Tongue (tissue), 1 donor: ENCODE measurements at regions not wholly inside any gene's neighbourhood (a gene's known extent, or its start where the extent isn't known, plus 50 kb on each side); places are given as distances from the start of the nearest gene placed in this dataset.
A peak's percentile ranks its signal among the peaks of the same experiment; 100 is the strongest.

Source experiments
- DNase-seq: peaks from one replicate; pipeline ENCODE4 v3.0.0-alpha.2; 2015

GRCh38 chr4:173835903-173836302 lies 305.9 kb upstream of the HAND2 start:
- DNase-seq: peak; percentile 14

GRCh38 chr4:173834151-173834550 lies 304.1 kb upstream of the HAND2 start:
- no peak for DNase-seq

DNA sequence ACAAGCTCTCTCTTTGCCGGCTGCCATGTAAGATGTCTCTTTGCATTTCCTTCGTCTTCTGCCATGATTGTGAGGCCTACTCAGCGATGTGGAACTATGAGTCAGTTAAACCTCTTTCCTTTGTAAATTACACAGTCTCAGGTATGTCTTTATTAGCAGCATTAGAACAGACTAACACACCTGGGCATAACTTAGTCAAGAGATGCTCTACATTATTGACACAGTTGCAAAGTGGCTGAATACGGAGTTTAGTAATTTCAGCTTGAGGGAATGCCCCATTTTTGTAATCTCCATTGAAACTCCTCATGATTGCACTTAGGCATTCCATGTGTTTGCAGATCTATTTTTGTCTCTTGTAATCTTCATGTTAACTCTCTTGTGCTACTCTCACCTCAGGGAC lies 299.5 kb upstream of the HAND2 start:
- DNase-seq: no peak

- DNase-seq: no peak
Measured at GRCh38 chr4:173827707-173828106, 297.7 kb upstream of the HAND2 start.

- DNase-seq: no peak
Measured at GRCh38 chr4:173821876-173822275, 291.8 kb upstream of the HAND2 start.

- DNase-seq: no peak
Measured at GRCh38 chr4:173821036-173821435, 291.0 kb upstream of the HAND2 start.

- DNase-seq: no peak
Measured at GRCh38 chr4:173807347-173807746, 277.3 kb upstream of the HAND2 start.

- no peak for DNase-seq
Measured at GRCh38 chr4:173805884-173806283, 275.9 kb upstream of the HAND2 start.

- DNase-seq: no peak
Measured at GRCh38 chr4:173802662-173803022, 272.6 kb upstream of the HAND2 start.

GRCh38 chr4:173801876-173802661 lies 272.0 kb upstream of the HAND2 start:
- no peak for DNase-seq

- no peak for DNase-seq
Measured at GRCh38 chr4:173801361-173801760, 271.3 kb upstream of the HAND2 start.

DNA sequence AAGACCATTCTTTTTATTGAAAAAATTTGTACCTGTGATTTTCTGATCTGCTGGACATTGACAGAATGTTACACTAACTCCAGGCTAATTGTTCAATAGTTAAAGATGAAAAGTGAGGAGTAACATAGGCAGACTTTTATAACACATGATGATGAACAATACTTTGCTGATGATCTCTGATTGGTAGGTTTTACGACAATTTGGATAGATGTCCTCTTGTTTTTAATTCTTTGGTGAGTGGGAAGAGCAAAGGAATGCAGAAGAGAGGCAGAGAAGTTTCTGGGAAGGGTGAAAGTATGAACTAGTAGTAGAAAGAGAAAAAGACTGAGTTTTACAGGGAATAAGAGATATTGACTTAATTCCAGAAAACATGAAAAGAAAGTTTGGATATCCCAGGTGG lies 267.3 kb upstream of the HAND2 start:
- no peak for DNase-seq

DNA sequence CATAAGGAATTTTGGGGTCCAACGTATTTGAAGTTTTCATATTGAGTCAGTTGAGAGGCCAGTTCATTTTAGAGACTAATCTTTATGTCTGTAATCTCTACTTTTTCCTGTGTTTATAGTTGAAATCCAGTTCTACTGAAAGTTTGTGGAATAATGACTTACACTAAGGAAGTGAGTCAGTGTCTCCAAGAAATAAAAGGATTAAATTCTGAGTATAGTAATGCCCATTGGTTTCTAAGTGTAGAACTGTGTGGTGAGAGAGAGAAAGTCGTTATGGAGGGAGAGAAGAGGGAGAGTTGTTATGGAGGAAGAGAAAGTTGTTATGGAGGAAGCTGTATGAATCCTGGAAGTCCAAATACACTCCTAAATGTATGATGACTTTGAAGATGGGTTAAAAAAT lies 264.6 kb upstream of the HAND2 start:
- DNase-seq: no peak

DNA sequence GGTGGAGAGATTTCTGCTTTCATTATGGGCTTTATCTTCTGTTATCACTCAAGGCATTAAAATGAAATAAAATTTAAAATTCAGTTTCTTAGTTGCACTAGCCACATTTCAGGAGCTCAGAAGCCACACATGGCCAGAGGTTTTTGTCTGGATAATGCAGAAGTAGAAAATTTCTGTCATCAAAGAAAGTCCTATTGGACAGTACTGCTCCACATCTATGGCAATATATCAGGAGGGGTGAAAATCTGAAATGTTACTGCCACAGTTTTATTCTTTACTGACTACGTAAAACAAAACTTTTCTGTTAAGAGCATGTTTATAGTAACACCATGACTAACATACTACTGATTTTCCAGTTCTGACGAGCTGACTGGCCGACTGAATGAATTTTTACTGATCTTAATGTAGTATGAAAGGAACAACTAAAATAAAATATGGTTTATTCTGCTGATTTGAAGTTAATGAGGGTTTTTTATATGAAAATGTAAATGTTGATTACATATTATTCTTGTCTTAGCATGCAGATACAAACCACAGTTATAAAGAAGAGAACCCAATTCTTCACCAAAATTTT lies 264.0 kb upstream of the HAND2 start:
- no peak for DNase-seq

GRCh38 chr4:173782660-173783059 lies 252.6 kb upstream of the HAND2 start:
- no peak for DNase-seq

DNA sequence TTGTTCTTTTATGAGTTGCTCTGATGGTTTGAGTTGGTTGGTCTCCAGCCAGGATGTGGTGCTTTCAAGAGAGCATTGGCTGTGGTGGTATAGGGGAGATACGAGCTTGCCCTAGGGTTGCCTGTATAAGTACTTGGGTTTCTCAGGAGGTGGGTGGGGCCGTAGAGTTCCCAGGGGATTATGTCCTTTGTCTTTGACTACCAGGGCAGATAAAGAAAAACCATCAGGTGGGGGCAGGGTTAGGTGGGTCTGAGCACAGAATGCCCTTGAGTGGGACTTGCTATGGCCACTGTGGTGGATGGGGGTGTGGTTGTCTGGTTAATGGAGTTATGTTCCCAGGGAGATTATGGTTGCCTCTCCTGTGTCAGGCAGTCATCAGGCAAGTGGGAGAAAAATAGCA lies 247.9 kb upstream of the HAND2 start:
- DNase-seq: no peak

GRCh38 chr4:173777421-173777820 lies 247.4 kb upstream of the HAND2 start:
- DNase-seq: no peak

DNA sequence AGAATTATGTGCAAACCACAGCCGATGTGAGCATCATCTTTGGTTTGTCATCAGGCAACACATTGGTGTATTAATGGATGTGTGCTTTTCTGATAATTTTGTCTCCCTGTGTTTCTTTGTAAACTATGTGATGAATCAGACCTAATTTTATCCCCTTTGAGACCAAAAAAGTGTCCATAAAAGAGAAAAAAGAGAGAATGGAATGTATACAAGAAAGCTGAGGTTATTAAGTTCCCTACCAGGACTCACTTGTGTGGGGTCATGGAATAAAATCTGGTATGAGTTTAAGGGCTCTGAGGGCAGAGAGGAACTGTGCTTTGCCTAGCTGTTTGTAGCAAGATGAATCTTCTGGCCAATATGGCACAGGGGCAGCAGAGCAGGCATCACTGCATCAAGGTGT lies 239.5 kb upstream of the HAND2 start:
- DNase-seq: no peak

GRCh38 chr4:173767650-173768049 lies 237.6 kb upstream of the HAND2 start:
- DNase-seq: no peak

GRCh38 chr4:173766171-173766600 lies 236.2 kb upstream of the HAND2 start:
- peak; percentile 13 for DNase-seq

GRCh38 chr4:173765751-173766150 lies 235.7 kb upstream of the HAND2 start:
- no peak for DNase-seq

DNA sequence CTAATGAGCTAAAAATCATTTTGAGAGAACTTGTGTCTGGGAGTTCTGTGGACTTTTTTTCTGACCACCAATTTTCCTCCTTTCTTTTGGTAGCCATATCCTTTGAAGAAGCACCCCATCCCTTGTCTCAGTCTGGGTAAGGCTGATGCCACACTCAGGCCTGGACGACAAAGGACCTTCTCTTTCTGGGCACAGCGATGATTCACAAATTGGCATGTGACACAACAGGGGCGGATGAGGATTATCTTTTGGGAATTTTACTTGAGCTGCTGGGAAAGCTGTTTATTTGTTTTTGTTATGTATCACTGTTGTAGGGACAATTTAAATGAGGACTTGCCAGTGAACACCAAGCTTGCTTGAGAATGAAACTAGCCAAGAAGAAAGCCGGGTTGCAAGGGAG lies 233.4 kb upstream of the HAND2 start:
- no peak for DNase-seq

DNA sequence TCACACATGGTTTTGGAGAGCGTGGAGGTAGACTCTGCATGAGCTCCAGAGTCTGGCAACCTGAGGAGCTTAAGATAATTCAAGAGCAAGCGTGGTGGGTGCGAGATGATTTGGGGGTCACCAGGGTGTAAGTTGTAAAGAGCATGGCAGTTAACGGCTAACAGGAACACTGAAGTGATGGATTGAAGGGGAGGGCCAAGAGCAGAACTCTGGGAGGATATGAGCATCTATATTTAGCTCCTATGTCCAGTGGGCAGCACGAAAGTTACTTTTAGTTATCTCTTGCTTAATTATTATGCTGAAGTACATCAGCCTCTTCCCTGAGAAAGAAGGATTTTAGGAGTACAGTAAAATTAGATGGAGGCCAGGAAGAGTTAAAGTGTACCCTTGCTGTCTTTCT lies 231.9 kb upstream of the HAND2 start:
- DNase-seq: no peak

DNA sequence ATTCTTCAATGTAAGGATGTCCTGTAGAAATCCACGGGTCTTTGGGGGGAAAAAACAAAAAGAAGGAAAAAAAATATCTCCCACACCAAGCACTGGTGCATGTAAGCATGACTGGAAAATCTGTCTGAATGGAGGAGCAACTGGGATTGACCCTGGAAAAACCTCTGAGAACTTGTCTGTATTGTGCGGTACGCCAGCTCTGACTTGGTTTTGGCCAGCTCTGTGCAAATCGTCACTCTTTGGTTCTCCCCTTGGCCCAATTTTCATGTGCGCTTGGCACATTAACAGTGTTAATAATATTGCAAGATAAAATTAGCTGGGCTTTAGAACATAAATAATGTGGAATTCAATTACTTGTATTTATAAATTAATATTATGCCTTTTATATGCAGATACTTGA lies 231.2 kb upstream of the HAND2 start:
- no peak for DNase-seq
